ENCODE measurements at regions not wholly inside any gene's neighbourhood (a gene's known extent, or its start where the extent isn't known, plus 50 kb on each side); places are given as distances from the start of the nearest gene placed in this dataset.

GRCh38 chr11:79564288-79564925 lies 123.6 kb upstream of the TENM4 start:
- DNase-seq (ENCODE audit: low spot score) = no peak

GRCh38 chr11:79561496-79561895 lies 120.7 kb upstream of the TENM4 start:
- DNase-seq (ENCODE audit: low spot score) = no peak

- no peak for DNase-seq (ENCODE audit: low spot score)
Observed at GRCh38 chr11:79550809-79551208, 110.0 kb upstream of the TENM4 start.

GRCh38 chr11:79547256-79547655 lies 106.4 kb upstream of the TENM4 start:
- no peak for DNase-seq (ENCODE audit: low spot score)

- DNase-seq (ENCODE audit: low spot score) = no peak
Observed at GRCh38 chr11:79546351-79546750, 105.5 kb upstream of the TENM4 start.

GRCh38 chr11:79544361-79544760 lies 103.5 kb upstream of the TENM4 start:
- no peak for DNase-seq (ENCODE audit: low spot score)

GRCh38 chr11:79543101-79543500 lies 102.3 kb upstream of the TENM4 start:
- no peak for DNase-seq (ENCODE audit: low spot score)

- DNase-seq (ENCODE audit: low spot score) = no peak
Observed at GRCh38 chr11:79541466-79541865, 100.6 kb upstream of the TENM4 start.

GRCh38 chr11:79538775-79539174 lies 97.9 kb upstream of the TENM4 start:
- no peak for DNase-seq (ENCODE audit: low spot score)

GRCh38 chr11:79536155-79536917 lies 95.5 kb upstream of the TENM4 start:
- no peak for DNase-seq (ENCODE audit: low spot score)

GRCh38 chr11:79535606-79536005 lies 94.8 kb upstream of the TENM4 start:
- DNase-seq (ENCODE audit: low spot score) = no peak

- DNase-seq (ENCODE audit: low spot score) = no peak
Observed at GRCh38 chr11:79525257-79525656, 84.4 kb upstream of the TENM4 start.

GRCh38 chr11:79522626-79523025 lies 81.8 kb upstream of the TENM4 start:
- DNase-seq (ENCODE audit: low spot score) = no peak

- DNase-seq (ENCODE audit: low spot score) = no peak
Observed at GRCh38 chr11:79520086-79520485, 79.3 kb upstream of the TENM4 start.

- no peak for DNase-seq (ENCODE audit: low spot score)
Observed at GRCh38 chr11:79515781-79516180, 75.0 kb upstream of the TENM4 start.

GRCh38 chr11:79514695-79515094 lies 73.9 kb upstream of the TENM4 start:
- no peak for DNase-seq (ENCODE audit: low spot score)

- DNase-seq (ENCODE audit: low spot score) = no peak
Observed at GRCh38 chr11:79514290-79514689, 73.5 kb upstream of the TENM4 start.

- no peak for DNase-seq (ENCODE audit: low spot score)
Observed at GRCh38 chr11:79512706-79513469, 72.1 kb upstream of the TENM4 start.

GRCh38 chr11:79510960-79511359 lies 70.1 kb upstream of the TENM4 start:
- no peak for DNase-seq (ENCODE audit: low spot score)

- peak; percentile 9 for DNase-seq (ENCODE audit: low spot score)
Observed at GRCh38 chr11:79508461-79508860, 67.6 kb upstream of the TENM4 start.

- no peak for DNase-seq (ENCODE audit: low spot score)
Observed at GRCh38 chr11:79507706-79508105, 66.9 kb upstream of the TENM4 start.

GRCh38 chr11:79506734-79507344 lies 66.0 kb upstream of the TENM4 start:
- no peak for DNase-seq (ENCODE audit: low spot score)

GRCh38 chr11:79506124-79506523 lies 65.3 kb upstream of the TENM4 start:
- no peak for DNase-seq (ENCODE audit: low spot score)

Data from putamen (tissue), 1 donor.